Loucy (cell line): ENCODE measurements at regions not wholly inside any gene's neighbourhood (a gene's known extent, or its start where the extent isn't known, plus 50 kb on each side); places are given as distances from the start of the nearest gene placed in this dataset.

Experiments
- CTCF ChIP-seq: fragments of 200-600 bp; sonication (generic); conservative IDR thresholded peaks from 2 replicates; pipeline ENCODE4 v1.5.1; 2014; ENCODE audit warnings: mild to moderate bottlenecking, antibody characterized with exemption, low read length
- EZH2phosphoT487 ChIP-seq: fragments of 200-600 bp; IDR thresholded peaks from 2 replicates; pipeline ENCODE4 v1.6.1; 2018; ENCODE audit warnings: antibody characterized with exemption, mild to moderate bottlenecking, moderate library complexity, borderline replicate concordance

- TF ChIP-seq EZH2phosphoT487 (no peak), CTCF (no peak)
Measured at GRCh38 chr6:140205795-140206593, 831.5 kb upstream of the CITED2 start.
